H9 (cell line): ENCODE measurements at regions not wholly inside any gene's neighbourhood (a gene's known extent, or its start where the extent isn't known, plus 50 kb on each side); places are given as distances from the start of the nearest gene placed in this dataset.

Experiments
- DNase-seq: peaks from one replicate; pipeline ENCODE4 v3.0.0-alpha.2; 2017
- H2AFZ ChIP-seq: one replicate; pipeline ENCODE4 v1.6.1; 2013; ENCODE audit warnings: mild to moderate bottlenecking, low read length, control low read depth, moderate library complexity
- H2AK5ac ChIP-seq: 2 replicates; pipeline ENCODE4 v1.6.1; 2013; ENCODE audit warnings: low read length, control low read depth, mixed read lengths; ENCODE audit not compliant: insufficient read length
- H2BK120ac ChIP-seq: one replicate; pipeline ENCODE4 v1.6.1; 2013; ENCODE audit warnings: low read depth, mild to moderate bottlenecking, low read length, control low read depth, inconsistent platforms; ENCODE audit not compliant: poor library complexity, severe bottlenecking
- H2BK12ac ChIP-seq: 2 replicates; pipeline ENCODE4 v1.6.1; 2013; ENCODE audit warnings: low read length, control low read depth, mixed read lengths, low read depth; ENCODE audit not compliant: insufficient read length
- H2BK15ac ChIP-seq: 2 replicates; pipeline ENCODE4 v1.6.1; 2013; ENCODE audit warnings: low read depth, low read length, control low read depth
- H2BK20ac ChIP-seq: one replicate; pipeline ENCODE4 v1.6.1; 2013; ENCODE audit warnings: low read depth, mild to moderate bottlenecking, low read length, control low read depth, inconsistent platforms; ENCODE audit not compliant: poor library complexity, severe bottlenecking
- H2BK5ac ChIP-seq: 2 replicates; pipeline ENCODE4 v1.6.1; 2013; ENCODE audit warnings: low read length, control low read depth, mixed read lengths; ENCODE audit not compliant: insufficient read length
- H3K14ac ChIP-seq: 2 replicates; pipeline ENCODE4 v1.6.1; 2013; ENCODE audit warnings: low read length, control low read depth; ENCODE audit not compliant: insufficient read depth
- H3K18ac ChIP-seq: 2 replicates; pipeline ENCODE4 v1.6.1; 2013; ENCODE audit warnings: low read depth, mild to moderate bottlenecking, mixed read lengths, low read length, control low read depth; ENCODE audit not compliant: insufficient read length
- H3K23ac ChIP-seq: 2 replicates; pipeline ENCODE4 v1.6.1; 2013; ENCODE audit warnings: low read length, control low read depth, mixed read lengths, low read depth; ENCODE audit not compliant: insufficient read length
- H3K23me2 ChIP-seq: 2 replicates; pipeline ENCODE4 v1.6.1; 2013; ENCODE audit warnings: low read depth, mild to moderate bottlenecking, mixed read lengths, low read length, control low read depth; ENCODE audit not compliant: insufficient read length, poor library complexity, severe bottlenecking
- H3K27ac ChIP-seq: 2 replicates; pipeline ENCODE4 v1.5.1; 2013; ENCODE audit warnings: low read length, control low read depth, mixed read lengths, low read depth; ENCODE audit not compliant: insufficient read length
- H3K27me3 ChIP-seq: 2 replicates; pipeline ENCODE4 v1.6.1; 2013; ENCODE audit warnings: low read length, control low read depth, inconsistent platforms; ENCODE audit not compliant: insufficient read depth
- H3K4ac ChIP-seq: 2 replicates; pipeline ENCODE4 v1.6.1; 2013; ENCODE audit warnings: low read depth, mild to moderate bottlenecking, control low read depth, inconsistent platforms, low read length, moderate library complexity
- H3K4me1 ChIP-seq: 2 replicates; pipeline ENCODE4 v1.6.1; 2013; ENCODE audit warnings: low read length, control low read depth, inconsistent platforms; ENCODE audit not compliant: insufficient read depth
- H3K4me2 ChIP-seq: 2 replicates; pipeline ENCODE4 v1.6.1; 2013; ENCODE audit warnings: low read length, control low read depth, mixed read lengths; ENCODE audit not compliant: insufficient read length, insufficient read depth
- H3K56ac ChIP-seq: 2 replicates; pipeline ENCODE4 v1.6.1; 2013; ENCODE audit warnings: low read depth, mild to moderate bottlenecking, mixed read lengths, low read length, control low read depth; ENCODE audit not compliant: insufficient read length
- H3K79me1 ChIP-seq: 2 replicates; pipeline ENCODE4 v1.6.1; 2013; ENCODE audit warnings: low read depth, mild to moderate bottlenecking, moderate library complexity, low read length, control low read depth, inconsistent platforms; ENCODE audit not compliant: insufficient read depth, poor library complexity, severe bottlenecking
- H3K79me2 ChIP-seq: 2 replicates; pipeline ENCODE4 v1.6.1; 2013; ENCODE audit warnings: low read length, control low read depth, inconsistent platforms; ENCODE audit not compliant: insufficient read depth
- H3K9ac ChIP-seq: 2 replicates; pipeline ENCODE4 v1.6.1; 2013; ENCODE audit warnings: low read length, control low read depth, mixed read lengths; ENCODE audit not compliant: insufficient read length; ENCODE audit errors: extremely low read depth
- H3K9me3 ChIP-seq: one replicate; pipeline ENCODE4 v1.6.1; 2013; ENCODE audit warnings: low read depth, low read length, inconsistent platforms; ENCODE audit not compliant: control insufficient read depth
- H3T11ph ChIP-seq: one replicate; pipeline ENCODE4 v1.6.1; 2013; ENCODE audit warnings: mild to moderate bottlenecking, low read length, control low read depth, inconsistent platforms
- H4K20me1 ChIP-seq: one replicate; pipeline ENCODE4 v1.6.1; 2013; ENCODE audit not compliant: control insufficient read depth, insufficient read length, insufficient read depth
- H4K5ac ChIP-seq: 2 replicates; pipeline ENCODE4 v1.6.1; 2013; ENCODE audit warnings: low read depth, mild to moderate bottlenecking, mixed read lengths, low read length, control low read depth; ENCODE audit not compliant: insufficient read length
- H4K8ac ChIP-seq: replicated peaks from 2 replicates; pipeline ENCODE4 v1.6.1; 2013; ENCODE audit warnings: low read length, control low read depth, mixed read lengths, low read depth; ENCODE audit not compliant: insufficient read length
- H4K91ac ChIP-seq: 2 replicates; pipeline ENCODE4 v1.6.1; 2013; ENCODE audit warnings: low read depth, mild to moderate bottlenecking, moderate library complexity, mixed read lengths, low read length, control low read depth; ENCODE audit not compliant: insufficient read length
- H3K27ac Mint-ChIP-seq, 3 experiments: 2 replicates in 2 of 3; 3 replicates in 1 of 3; pipeline ENCODE4 v1.8.0; 2020 to 2021; ENCODE audit warnings: mixed read lengths in 3 of 3, mild to moderate bottlenecking in 1 of 3, moderate library complexity in 1 of 3
- H3K27me3 Mint-ChIP-seq: 2 replicates; pipeline ENCODE4 v1.8.0; 2021; ENCODE audit warnings: low read depth, mild to moderate bottlenecking, moderate library complexity, mixed read lengths
- H3K36me3 Mint-ChIP-seq, 3 experiments: 2 replicates in 2 of 3; 3 replicates in 1 of 3; pipeline ENCODE4 v1.8.0; 2020 to 2021; ENCODE audit warnings: low read depth in 3 of 3, mixed read lengths in 3 of 3; ENCODE audit not compliant: insufficient read depth in 1 of 3
- H3K4me1 Mint-ChIP-seq, 2 experiments: 2 replicates each; pipeline ENCODE4 v1.8.0; 2020; ENCODE audit warnings: mixed read lengths in 2 of 2
- H3K4me3 Mint-ChIP-seq, 2 experiments: 2 replicates in 1 of 2; 3 replicates in 1 of 2; pipeline ENCODE4 v1.8.0; 2020 to 2021; ENCODE audit warnings: mild to moderate bottlenecking in 2 of 2, mixed read lengths in 2 of 2, moderate library complexity in 1 of 2
- H3K9me3 Mint-ChIP-seq, 2 experiments: 2 replicates in 1 of 2; 3 replicates in 1 of 2; pipeline ENCODE4 v1.8.0; 2020; ENCODE audit warnings: mild to moderate bottlenecking in 2 of 2, mixed read lengths in 2 of 2, moderate library complexity in 1 of 2
- CTCF ChIP-seq: fragments of 200-600 bp; sonication (generic); conservative IDR thresholded peaks from 3 replicates; pipeline ENCODE4 v1.8.0; 2021; ENCODE audit warnings: antibody characterized with exemption, mild to moderate bottlenecking
- WGBS: extraction: QIAGEN DNeasy Blood & Tissue Kit; methylation state at CpG from one replicate; pipeline ENCODE4 v1.1.7; 2013; ENCODE audit warnings: missing lambda C conversion rate, low lambda C conversion rate, mixed read lengths; ENCODE audit not compliant: insufficient read length; ENCODE audit errors: extremely low coverage; 5-methylcytosine and 5-hydroxymethylcytosine counted together

- Mint-ChIP-seq H3K36me3 (peaks cover 0 to 11% (median 2%) of the 10 kb centered on the region in 3 experiments; a peak in 4 of 7 replicates), H3K27ac (no peak overlapping the region)
- no peak overlapping the region for H2AK5ac ChIP-seq
Measured at GRCh38 chr13:104525467-104525866, 1459.2 kb upstream of the SLC10A2 start.

More at GRCh38 chr13:104525467-104525866, 1459.2 kb upstream of the SLC10A2 start:
- no peak overlapping the region for H2BK15ac ChIP-seq
- H3K4me2 ChIP-seq: no peak overlapping the region
- H3K14ac ChIP-seq: no peak overlapping the region
- TF ChIP-seq CTCF: no peak
- H4K8ac ChIP-seq: no peak overlapping the region
- no peak overlapping the region for H3K56ac ChIP-seq
- H3K9ac ChIP-seq: no peak overlapping the region
- H3K4me3 Mint-ChIP-seq: no peak overlapping the region
- no peak overlapping the region for H2BK120ac ChIP-seq
- H3K9me3 ChIP-seq: no peaks in the 10 kb centered on the region
- H4K5ac ChIP-seq: no peak overlapping the region
- no peak overlapping the region for H2BK12ac ChIP-seq
- no peak overlapping the region for H4K91ac ChIP-seq
- DNase-seq: no peak
- no CpG with 5 or more reads among the region's 5 CpGs for WGBS
- no peaks in the 10 kb centered on the region for H3K79me1 ChIP-seq
- no peaks in the 10 kb centered on the region for H3K27me3 Mint-ChIP-seq
- no peak overlapping the region for H2BK5ac ChIP-seq
- no peaks in the 10 kb centered on the region for H3K27me3 ChIP-seq
- no peak overlapping the region for H3K18ac ChIP-seq
- no peak overlapping the region for H2BK20ac ChIP-seq
- no peak overlapping the region for H3K4ac ChIP-seq
- H3K27ac ChIP-seq: no peak overlapping the region
- H3K4me1 ChIP-seq: no peaks in the 10 kb centered on the region
- no peaks in the 10 kb centered on the region for H3K23me2 ChIP-seq
- H3K79me2 ChIP-seq: no peaks in the 10 kb centered on the region
- no peak overlapping the region for H3T11ph ChIP-seq
- H4K20me1 ChIP-seq: no peaks in the 10 kb centered on the region
- H2AFZ ChIP-seq: no peak overlapping the region
- peaks cover 14 to 15% of the 10 kb centered on the region in 2 experiments for H3K4me1 Mint-ChIP-seq
- peaks cover 4 to 7% of the 10 kb centered on the region in 2 experiments; a peak in 4 of 5 replicates for H3K9me3 Mint-ChIP-seq
- no peak overlapping the region for H3K23ac ChIP-seq
